Activated effector memory CD4-positive, alpha-beta T cell treated with Interleukin-2 at 50 U/mL for 16 hours (primary cell): ENCODE measurements at regions not wholly inside any gene's neighbourhood (a gene's known extent, or its start where the extent isn't known, plus 50 kb on each side); places are given as distances from the start of the nearest gene placed in this dataset.
"Not testable (repeated sequence)": the region's sequence is repeated elsewhere in the genome, so short reads cannot be mapped to it uniquely, and the experiment has no call there.

Source experiments
- DNase-seq: peaks from one replicate; pipeline ENCODE4 v3.0.0-alpha.2; 2020

DNA sequence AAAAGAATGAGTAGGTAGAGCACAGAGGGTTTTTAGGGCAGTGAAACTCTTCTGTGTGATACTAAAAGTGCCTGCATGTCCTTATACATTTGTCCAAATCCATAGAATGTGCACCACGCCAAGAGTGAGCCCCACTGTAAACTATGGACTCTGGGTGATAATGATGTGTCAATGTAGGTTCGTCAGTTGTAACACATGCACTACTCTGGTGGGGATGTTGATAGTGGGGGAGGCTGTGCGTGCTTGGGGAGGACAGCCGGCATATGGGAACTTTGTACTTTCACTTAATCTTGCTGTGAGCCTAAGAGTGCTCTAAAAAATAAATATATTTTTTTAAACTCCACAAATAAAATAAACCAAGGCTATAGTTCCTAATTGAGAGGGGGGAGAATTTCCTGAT, 319.2 kb downstream of the SHQ1 start:
- no peak for DNase-seq

- no peak for DNase-seq
These were observed 324.7 kb downstream of the SHQ1 start for GRCh38 chr3:72523429-72524151.

DNA sequence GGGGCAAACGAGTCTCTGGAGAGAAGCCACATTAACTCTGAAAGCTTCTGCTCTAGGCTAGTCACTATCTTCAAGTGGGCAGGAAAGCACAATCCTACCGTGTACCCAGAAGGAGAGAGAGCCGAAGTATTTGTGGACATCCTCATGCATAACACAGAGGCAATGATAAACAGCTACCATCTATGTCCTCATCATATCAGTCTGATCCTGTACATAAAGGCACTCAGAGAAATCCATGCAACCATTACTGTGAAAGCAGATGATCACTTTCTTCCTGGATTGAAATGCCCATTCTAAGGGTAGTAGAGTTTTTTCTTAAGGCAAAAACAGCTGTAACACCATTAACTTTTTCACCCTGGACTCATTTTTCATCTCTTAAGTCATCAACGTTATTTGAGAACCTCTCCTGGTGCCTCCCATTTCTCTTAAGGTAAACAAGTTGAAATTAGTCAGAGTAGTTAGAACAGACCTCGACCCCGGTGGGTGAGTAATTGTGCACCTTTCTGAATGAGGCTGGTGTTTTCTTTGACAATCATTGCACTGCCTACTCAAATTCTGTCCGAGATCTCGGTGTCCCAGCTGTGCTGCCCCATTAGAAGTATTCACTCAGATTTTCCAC, 327.4 kb downstream of the SHQ1 start:
- DNase-seq = no peak

DNA sequence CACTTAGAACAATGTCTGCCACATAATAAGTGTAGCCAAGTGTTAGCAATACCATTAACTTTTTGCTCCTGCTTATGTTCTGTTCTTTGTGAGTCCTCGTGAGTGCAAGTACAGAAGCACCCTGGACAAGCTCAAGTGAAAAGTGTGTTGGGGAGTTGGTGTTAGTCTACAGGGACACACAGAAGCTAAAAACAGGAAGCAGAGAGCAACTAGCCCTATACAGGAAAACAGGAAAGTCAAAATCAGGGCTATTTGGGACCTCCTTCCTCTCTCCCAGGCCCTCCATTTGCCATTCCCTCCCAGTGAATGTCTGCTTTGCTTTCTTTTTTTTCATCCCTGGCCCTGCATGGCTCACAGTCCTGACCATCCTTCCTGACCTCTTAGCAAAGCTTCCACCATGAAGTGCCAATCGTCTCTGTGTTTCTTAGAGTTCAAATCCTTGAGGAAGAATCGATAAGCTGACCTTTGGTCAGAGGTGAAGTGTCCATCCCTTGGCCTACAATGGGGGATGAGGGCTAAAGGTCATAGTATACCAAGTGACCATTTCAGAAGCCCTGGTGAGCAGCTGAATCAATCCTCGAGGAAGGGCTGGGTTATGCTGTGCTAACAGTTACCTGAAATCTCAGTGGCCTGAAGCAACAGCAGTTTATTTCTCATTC, 328.2 kb downstream of the SHQ1 start:
- DNase-seq = no peak

DNA sequence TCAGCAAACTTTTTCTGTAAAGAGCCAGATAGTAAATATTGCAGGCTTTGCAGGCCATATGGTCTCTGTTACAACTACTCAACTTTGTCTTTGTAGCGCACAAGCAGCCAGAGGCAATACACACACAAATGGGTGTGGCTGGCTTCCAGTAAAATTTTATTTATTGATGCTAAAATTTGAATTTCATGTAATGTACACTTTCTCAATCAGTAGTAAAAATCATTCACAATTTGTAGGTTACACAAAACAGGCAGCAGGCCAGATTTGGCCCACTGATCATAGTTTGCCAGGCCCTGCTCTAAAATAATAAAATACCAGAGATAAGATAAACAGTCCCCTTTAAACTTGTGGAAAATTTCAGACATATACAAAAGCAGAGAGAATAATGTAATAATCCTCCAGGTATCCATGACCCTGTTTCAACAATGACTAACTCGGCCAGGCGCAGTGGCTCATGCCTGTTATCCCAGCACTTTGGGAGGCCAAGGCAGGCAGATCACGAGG, 330.3 kb downstream of the SHQ1 start:
- no peak for DNase-seq

DNA sequence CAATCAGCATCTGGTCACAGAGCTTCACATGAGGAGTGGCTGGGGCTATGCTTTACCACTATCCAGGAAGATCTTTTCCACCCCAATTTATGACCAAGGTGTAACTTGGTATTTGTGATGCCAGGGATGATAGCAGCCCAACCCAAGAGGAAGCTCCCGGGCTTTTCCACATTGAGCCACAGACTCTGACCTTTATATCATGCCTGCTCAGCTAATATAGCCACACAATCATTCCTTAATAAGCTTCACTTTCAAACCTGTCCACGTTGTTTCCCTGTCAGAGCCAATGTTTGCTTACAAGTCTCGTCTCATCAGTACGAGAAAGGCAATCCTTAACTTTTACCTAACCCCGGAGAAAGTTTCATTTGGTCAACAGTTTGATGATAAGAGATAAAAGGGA, 330.9 kb downstream of the SHQ1 start:
- DNase-seq = no peak

DNA sequence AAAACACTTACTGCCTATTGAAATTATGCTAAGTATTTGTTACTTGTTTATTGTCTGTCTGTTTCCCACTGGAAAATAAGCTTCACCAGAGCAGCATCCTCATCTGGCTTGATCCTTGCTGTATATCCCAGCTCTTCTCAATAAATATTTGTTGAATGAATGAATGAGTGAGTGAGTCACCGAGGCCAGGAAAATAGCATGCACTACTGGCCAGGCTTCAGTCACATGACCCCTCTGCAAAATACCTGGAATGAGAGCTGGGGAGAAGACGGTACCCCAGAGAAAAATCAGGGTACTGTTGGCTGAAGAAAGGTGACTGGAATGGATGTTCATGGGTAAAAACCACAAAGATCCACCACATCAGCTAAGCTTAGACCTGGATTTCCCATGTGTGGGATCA, 331.9 kb downstream of the SHQ1 start:
- no peak for DNase-seq

DNA sequence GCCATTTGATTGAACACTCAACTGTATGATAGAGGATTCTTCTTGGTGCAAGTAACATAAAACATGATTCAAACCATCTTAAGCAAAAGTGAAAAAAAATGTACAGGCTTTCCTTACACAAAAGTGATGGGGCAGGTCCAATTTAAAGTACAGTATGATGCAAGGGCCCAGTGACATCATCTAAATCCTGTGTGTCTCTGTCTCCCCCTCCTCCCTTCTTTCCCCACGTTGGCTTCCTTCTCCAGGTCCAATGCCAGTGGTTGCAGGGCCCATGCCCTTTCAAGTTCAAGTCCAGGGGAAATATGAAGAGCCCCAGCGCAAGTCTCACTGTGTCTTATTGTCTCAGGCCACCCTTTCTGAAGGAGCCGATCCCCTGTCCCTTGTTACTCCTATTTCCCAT, 332.3 kb downstream of the SHQ1 start:
- DNase-seq = no peak

DNA sequence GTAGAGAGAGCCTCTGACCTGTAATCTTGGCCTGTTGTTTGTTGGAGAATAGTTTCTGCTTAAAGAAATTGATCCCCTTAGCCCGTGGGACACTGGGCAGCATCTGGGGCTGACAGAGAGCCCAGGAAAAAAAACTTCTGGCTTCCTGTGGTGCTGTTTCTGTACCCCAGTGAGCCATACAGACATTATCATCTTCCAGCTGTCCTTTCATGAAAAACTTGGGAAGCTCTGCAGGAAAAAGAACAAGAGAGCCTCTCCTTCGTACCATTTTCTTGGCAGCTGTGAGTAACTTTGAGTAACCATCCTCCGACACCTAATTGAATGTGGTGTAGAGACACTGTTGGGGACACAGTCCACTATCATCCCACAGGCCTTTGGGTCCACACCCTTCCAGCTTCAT, 333.0 kb downstream of the SHQ1 start:
- DNase-seq = no peak

DNA sequence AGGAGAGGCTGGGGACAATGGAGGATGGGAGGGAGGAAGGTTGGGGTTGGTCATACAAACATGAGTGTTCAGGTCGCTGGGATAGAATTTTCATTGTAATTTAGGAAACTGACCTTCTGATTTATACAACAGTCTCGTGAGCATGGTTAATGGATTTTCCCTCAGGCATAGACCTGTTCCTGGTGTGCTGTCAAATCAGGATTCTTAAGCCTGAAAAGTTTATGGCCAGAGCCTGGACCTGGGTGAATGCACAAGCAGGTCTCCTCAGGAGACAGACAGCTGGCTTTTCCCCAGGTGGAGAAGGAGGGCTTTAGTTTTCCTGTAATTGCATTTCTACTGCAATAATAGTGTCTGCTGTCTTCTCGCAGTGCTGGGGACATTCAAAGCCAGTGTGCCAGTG, 338.0 kb downstream of the SHQ1 start:
- no peak for DNase-seq

- no peak for DNase-seq
These were observed 342.5 kb downstream of the SHQ1 start for GRCh38 chr3:72505539-72506405.

DNA sequence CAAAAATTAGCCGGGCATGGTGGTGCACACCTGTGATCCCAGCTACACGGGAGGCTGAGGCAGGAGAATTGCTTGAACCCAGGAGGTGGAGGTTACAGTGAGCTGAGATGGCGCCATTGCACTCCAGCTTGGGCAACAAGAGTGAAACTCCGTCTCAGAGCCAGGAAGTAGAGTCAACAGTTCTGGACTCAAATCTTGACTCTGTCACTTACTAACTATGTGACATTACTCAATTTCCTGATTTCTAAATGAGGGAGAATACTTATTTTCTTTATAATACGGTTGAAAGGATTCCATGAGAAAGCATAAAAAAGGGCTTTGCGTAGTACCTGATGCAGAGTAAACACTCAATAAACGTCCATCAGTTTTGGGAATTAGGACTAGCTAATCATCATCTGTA, 350.7 kb downstream of the SHQ1 start:
- not testable (repeated sequence) for DNase-seq

- DNase-seq = no peak
These were observed 352.1 kb downstream of the SHQ1 start for GRCh38 chr3:72496051-72496670.

DNA sequence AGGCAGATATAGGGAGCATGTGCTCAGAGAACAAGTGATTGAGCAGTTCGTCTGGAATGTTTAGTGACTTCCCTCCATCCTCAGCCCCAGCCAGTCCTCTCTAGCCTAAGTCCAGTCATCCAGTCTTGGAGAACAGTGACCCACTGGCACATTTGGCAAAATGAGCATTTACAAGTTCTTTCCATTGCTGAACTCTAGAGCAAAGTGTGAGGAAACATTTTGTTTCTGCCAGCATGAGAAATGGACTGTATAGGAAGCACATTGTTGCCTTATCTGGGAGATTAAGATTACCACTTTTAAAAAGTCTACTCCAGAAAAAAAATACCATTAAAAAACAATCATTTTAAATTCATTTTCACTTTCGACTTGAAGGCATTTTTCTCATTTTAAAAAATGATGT, 353.6 kb downstream of the SHQ1 start:
- DNase-seq = no peak

GRCh38 chr3:72494130-72494529, 354.1 kb downstream of the SHQ1 start:
- no peak for DNase-seq

DNA sequence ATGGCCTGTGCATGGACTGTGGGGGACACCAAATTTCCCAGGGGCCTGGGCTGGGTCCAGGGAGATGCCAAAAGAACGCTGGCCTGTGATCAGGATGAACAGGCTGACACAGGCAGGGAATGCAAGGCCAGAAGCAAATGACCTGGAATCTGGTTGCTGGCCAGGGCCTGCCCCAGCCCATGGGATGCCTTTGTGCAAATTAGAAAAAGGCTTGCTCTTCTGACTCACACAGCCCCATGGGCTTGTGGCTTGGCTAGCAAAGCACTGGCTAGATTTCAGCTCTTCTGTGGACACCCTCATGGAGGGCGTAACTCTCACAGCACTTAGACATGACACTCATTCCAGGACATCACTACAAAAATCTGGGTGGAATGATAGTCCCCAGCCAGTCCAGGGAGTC, 356.0 kb downstream of the SHQ1 start:
- no peak for DNase-seq

- DNase-seq = no peak
These were observed 357.4 kb downstream of the SHQ1 start for GRCh38 chr3:72490688-72491435.

DNA sequence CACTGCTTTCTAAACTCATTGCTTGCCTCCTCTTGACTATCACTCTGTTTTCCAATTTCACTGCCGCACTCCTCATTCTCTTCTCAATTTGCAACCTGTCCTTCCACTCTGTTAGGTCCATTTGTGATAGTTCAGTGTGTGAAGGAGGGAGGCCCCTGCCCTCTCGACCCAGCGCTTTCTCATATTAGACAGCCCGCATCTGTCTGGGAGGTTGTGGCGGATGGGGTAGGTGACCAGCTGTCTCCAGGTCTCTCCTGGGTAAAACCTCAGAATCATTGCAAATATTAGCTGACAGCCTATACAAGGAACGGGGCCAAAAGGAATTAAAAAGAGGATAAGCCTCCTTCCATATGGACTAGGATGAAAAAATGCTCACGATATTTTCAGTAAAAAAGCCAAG, 358.3 kb downstream of the SHQ1 start:
- no peak for DNase-seq

DNA sequence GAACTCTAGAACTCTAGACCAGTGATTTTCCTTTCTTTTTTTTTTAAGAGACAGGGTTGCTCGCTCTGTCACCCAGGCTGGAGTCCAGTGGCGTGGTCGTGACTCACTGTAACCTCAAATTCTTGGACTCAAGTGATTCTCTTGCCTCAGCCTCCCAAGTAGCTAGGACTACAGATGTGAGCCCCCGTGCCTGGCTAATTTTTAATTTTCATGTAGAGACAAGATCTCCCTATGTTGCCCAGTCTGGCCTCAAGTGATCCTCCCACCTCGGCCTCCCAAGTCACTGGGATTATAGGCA, 359.6 kb downstream of the SHQ1 start:
- DNase-seq = no peak

DNA sequence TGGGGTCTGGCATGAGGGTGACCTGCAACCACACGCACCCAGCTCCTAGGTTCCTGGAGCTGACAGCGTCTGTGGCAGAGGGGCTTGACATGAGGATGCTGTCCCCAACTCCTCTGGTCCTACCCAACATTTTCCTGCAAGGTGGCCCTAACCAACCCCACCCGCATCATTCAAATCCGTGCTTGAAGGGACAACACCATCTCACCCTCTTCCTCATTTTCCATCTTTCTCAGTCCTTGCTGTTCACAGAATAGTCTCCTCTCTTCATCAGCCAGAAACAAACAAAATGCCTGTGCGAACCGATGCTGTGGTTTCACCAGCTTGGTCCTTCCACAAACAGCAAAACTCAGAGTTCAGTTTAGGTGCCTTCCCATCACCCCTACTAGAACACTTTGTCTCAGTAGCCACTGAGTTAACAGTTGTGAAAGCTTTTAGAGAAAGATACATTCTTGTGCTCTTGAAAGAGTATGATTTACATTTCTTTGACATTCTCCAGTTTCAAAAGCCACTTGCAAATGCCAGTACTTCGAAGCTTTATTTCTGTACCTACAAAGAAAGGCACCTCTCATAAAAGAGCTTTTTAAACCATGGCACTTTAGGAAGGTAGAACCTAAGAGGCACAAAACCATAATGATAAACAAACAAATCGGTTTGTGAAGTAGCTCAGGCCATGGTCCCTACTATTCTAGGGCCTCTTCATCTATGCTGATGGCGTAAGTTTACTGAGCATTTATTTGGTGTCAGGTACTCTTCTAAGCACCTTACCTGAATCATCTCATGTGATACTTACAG, 360.1 kb downstream of the SHQ1 start:
- no peak for DNase-seq

DNA sequence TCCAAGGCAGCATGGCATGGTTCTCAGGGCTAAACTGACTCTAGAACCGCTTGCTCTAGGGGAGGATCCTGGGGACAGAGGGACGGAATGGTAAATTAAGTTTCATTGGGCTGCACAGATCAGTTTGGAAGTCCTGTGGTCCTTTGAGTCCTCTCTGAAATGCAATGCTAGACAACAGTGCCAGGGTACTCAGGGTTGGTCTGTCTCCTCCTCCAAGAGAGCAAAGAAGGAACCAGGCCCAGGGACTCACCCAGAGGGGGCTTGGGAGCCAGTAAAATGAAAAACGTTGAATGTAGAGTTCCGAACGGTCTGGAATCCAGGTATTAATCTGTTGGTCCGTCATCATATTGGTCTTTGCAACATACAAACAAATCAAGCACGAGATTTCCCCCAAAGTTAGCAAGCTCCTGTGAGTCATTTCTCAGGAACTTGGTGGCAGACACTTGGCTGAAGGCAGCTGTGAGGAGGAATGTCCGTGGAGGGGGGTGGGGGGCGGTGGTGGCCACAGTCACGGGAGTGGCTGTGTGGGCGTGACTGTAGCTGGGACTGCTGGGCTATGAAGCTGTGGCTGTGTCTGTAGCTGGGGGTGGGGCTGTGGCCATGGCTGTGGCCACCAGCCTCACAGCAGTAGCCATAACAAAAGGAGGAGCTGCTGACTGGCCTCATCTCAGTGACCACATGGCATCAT, 361.0 kb downstream of the SHQ1 start:
- DNase-seq = no peak
